ENCODE measurements at regions not wholly inside any gene's neighbourhood (a gene's known extent, or its start where the extent isn't known, plus 50 kb on each side); places are given as distances from the start of the nearest gene placed in this dataset.

DNA sequence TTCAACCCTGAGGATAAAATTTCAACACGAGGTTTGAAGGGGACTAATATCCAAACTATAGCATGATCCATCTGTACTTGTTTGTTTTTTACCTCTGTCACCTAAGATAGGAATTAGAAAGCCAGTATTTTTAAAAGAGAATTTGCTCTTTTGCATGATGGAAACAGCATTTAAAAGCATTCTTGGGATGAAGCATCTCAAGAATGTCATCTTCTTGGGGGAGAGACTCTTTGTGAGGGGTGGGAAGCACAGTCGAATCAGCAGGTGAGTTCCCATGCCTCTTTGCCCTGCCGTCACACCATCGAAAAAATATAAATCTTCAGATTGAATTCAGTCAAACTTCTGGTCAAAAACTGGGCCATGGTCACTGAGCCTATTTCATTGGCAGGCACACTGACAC lies 55.3 kb upstream of the BCHE start:
- TF ChIP-seq, protein P1, sequence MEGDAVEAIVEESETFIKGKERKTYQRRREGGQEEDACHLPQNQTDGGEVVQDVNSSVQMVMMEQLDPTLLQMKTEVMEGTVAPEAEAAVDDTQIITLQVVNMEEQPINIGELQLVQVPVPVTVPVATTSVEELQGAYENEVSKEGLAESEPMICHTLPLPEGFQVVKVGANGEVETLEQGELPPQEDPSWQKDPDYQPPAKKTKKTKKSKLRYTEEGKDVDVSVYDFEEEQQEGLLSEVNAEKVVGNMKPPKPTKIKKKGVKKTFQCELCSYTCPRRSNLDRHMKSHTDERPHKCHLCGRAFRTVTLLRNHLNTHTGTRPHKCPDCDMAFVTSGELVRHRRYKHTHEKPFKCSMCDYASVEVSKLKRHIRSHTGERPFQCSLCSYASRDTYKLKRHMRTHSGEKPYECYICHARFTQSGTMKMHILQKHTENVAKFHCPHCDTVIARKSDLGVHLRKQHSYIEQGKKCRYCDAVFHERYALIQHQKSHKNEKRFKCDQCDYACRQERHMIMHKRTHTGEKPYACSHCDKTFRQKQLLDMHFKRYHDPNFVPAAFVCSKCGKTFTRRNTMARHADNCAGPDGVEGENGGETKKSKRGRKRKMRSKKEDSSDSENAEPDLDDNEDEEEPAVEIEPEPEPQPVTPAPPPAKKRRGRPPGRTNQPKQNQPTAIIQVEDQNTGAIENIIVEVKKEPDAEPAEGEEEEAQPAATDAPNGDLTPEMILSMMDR (IDR thresholded peaks at IDR 0.05; ENCODE audit: unreplicated experiment in 3 of 3) = no peak
- Mint-ChIP-seq H3K4me1 (peaks cover 5% of the 10 kb centered on the region), H3K4me3 (no peak overlapping the region), H3K27me3 (ENCODE audit: low read depth) (no peaks in the 10 kb centered on the region), H3K36me3 (ENCODE audit: low read depth) (no peaks in the 10 kb centered on the region), H3K27ac (no peak overlapping the region), H3K9me3 (no peaks in the 10 kb centered on the region)

Measured in nephron (organoid).